GM23248 (cell line): ENCODE measurements at regions not wholly inside any gene's neighbourhood (a gene's known extent, or its start where the extent isn't known, plus 50 kb on each side); places are given as distances from the start of the nearest gene placed in this dataset.

Experiments
- DNase-seq: peaks from one replicate; pipeline ENCODE4 v3.0.0-alpha.2; 2015
- H2AFZ ChIP-seq: fragments of 200-600 bp; sonication (generic); 2 replicates; pipeline ENCODE4 v1.6.1; 2016; ENCODE audit warnings: antibody characterized with exemption
- H3F3A ChIP-seq: fragments of 200-600 bp; sonication (generic); 2 replicates; pipeline ENCODE4 v1.6.1; 2016; ENCODE audit warnings: mild to moderate bottlenecking, antibody characterized with exemption, mixed run types; ENCODE audit not compliant: insufficient read depth
- H3K27ac ChIP-seq: fragments of 200-600 bp; sonication (generic); 2 replicates; pipeline ENCODE4 v1.5.1; 2016; ENCODE audit warnings: mild to moderate bottlenecking
- H3K27me3 ChIP-seq: fragments of 200-600 bp; sonication (generic); replicated peaks from 2 replicates; pipeline ENCODE4 v1.6.1; 2016; ENCODE audit warnings: mild to moderate bottlenecking; ENCODE audit not compliant: insufficient read depth
- H3K36me3 ChIP-seq: fragments of 200-600 bp; sonication (generic); 2 replicates; pipeline ENCODE4 v1.6.1; 2016; ENCODE audit warnings: low read depth, mild to moderate bottlenecking
- H3K4me1 ChIP-seq: fragments of 200-600 bp; sonication (generic); 2 replicates; pipeline ENCODE4 v1.6.1; 2016; ENCODE audit warnings: mild to moderate bottlenecking; ENCODE audit not compliant: insufficient read depth
- H3K4me2 ChIP-seq: fragments of 200-600 bp; sonication (generic); one replicate; pipeline ENCODE4 v1.6.1; 2016; ENCODE audit warnings: mild to moderate bottlenecking; ENCODE audit not compliant: unreplicated experiment
- H3K4me3 ChIP-seq: fragments of 200-600 bp; sonication (generic); 2 replicates; pipeline ENCODE4 v1.5.1; 2016; ENCODE audit warnings: mild to moderate bottlenecking
- H3K79me2 ChIP-seq: fragments of 200-600 bp; sonication (generic); 2 replicates; pipeline ENCODE4 v1.6.1; 2016; ENCODE audit warnings: mild to moderate bottlenecking; ENCODE audit not compliant: insufficient read depth
- H3K9ac ChIP-seq: fragments of 200-600 bp; sonication (generic); 2 replicates; pipeline ENCODE4 v1.6.1; 2016; ENCODE audit warnings: mild to moderate bottlenecking
- H3K9me2 ChIP-seq: fragments of 200-600 bp; sonication (generic); 2 replicates; pipeline ENCODE4 v1.6.1; 2016; ENCODE audit warnings: mixed run types, mild to moderate bottlenecking, moderate library complexity; ENCODE audit not compliant: insufficient read depth
- H3K9me3 ChIP-seq: fragments of 200-600 bp; sonication (generic); one replicate; pipeline ENCODE4 v1.6.1; 2017; ENCODE audit warnings: low read depth
- H4K20me1 ChIP-seq: fragments of 200-600 bp; sonication (generic); 2 replicates; pipeline ENCODE4 v1.6.0; 2016; ENCODE audit not compliant: insufficient read depth
- EZH2 ChIP-seq: fragments of 200-600 bp; sonication (generic); IDR thresholded peaks from 2 replicates; pipeline ENCODE4 v1.6.1; 2018; ENCODE audit warnings: antibody characterized with exemption, mild to moderate bottlenecking; ENCODE audit not compliant: insufficient read depth, poor library complexity, severe bottlenecking
- EZH2phosphoT487 ChIP-seq: fragments of 200-600 bp; sonication (generic); IDR thresholded peaks from 2 replicates; pipeline ENCODE4 v1.6.1; 2018; ENCODE audit warnings: antibody characterized with exemption, moderate library complexity, mild to moderate bottlenecking, low read depth; ENCODE audit not compliant: insufficient read depth
- WGBS, 2 experiments: methylation state at CpG; one replicate each; pipeline ENCODE4 v1.1.6; 2015 to 2017; ENCODE audit warnings: low lambda C conversion rate in 2 of 2, low coverage in 1 of 2; ENCODE audit errors: missing lambda C conversion rate in 2 of 2; 5-methylcytosine and 5-hydroxymethylcytosine counted together
- in situ Hi-C: fragments of 300-500 bp; cut with MboI; formaldehyde crosslinking; loops from 2 replicates; pipeline ENCODE4 v1.15.0; 2020

DNA sequence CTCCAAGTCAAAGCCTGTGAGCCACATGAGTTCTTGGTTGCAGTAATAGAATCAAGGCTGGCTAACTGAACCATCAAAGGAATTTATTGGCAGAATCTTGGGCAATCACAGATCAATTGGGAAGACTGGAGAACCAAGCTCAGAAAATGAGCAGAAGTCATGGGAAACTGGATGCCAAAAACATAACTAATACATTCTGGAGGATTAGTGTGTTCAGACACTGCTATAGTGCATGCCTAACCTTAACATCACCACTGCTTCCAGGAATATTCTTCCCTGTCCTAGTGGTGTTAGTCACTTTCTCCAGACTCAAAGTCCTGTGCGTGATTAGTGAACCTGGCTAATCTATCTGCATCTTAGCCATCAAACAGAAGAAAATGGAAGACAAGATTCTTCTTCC is 843.7 kb downstream of the EFNA5 start:
- no peaks in the 10 kb centered on the region for H3K9me3 ChIP-seq

DNA sequence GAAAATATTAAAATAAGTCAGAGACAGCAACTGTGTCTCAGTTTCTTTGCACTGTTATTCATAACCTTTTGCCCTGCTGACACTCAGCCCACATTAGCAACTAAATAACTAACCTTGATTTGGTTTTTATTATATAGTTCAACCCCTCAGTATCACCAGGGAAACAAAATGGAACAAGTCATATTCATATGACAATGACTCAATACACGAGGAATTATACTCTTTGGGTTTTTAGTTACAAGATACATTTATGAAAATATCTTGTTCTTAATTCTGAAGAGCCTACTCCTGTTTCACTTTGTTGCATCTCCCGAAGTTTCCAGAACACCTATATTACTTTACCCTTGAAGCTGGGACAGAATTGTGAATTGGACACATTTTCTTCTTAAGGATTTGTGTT is 845.4 kb downstream of the EFNA5 start:
- Histone ChIP-seq H3K4me3 (no peak overlapping the region), H3K4me1 (no peaks in the 10 kb centered on the region), H3K79me2 (no peaks in the 10 kb centered on the region), H3F3A (no peaks in the 10 kb centered on the region), H3K9me3 (no peaks in the 10 kb centered on the region), H3K9me2 (no peaks in the 10 kb centered on the region), H3K27ac (no peak overlapping the region), H2AFZ (no peak overlapping the region), H4K20me1 (no peaks in the 10 kb centered on the region), H3K4me2 (no peak overlapping the region), H3K9ac (no peak overlapping the region), H3K36me3 (no peaks in the 10 kb centered on the region), H3K27me3 (no peaks in the 10 kb centered on the region)
- no peak for TF ChIP-seq EZH2phosphoT487
- TF ChIP-seq EZH2: no peak
- DNase-seq: no peak
- in situ Hi-C loops: no loop called here
- 6 to 14% methylated on average over 2 of the region's 2 CpGs for WGBS, 2 experiments

More for the DNA sequence above, 843.7 kb downstream of the EFNA5 start:
- no peak overlapping the region for H3K4me3 ChIP-seq
- no peaks in the 10 kb centered on the region for H3K4me1 ChIP-seq
- H3K9me2 ChIP-seq: no peaks in the 10 kb centered on the region
- in situ Hi-C loops: no loop called here
- H3K79me2 ChIP-seq: no peaks in the 10 kb centered on the region
- H3F3A ChIP-seq: no peaks in the 10 kb centered on the region
- peak; percentile 2 for DNase-seq
- no peaks in the 10 kb centered on the region for H3K27me3 ChIP-seq
- H2AFZ ChIP-seq: no peak overlapping the region
- no peaks in the 10 kb centered on the region for H3K36me3 ChIP-seq
- no peak overlapping the region for H3K9ac ChIP-seq
- no peak for TF ChIP-seq EZH2phosphoT487
- TF ChIP-seq EZH2: no peak
- H4K20me1 ChIP-seq: no peaks in the 10 kb centered on the region
- H3K4me2 ChIP-seq: no peak overlapping the region
- no peak overlapping the region for H3K27ac ChIP-seq
- WGBS, 2 experiments: 0 to 6% methylated on average over 1 of the region's 1 CpG

DNA sequence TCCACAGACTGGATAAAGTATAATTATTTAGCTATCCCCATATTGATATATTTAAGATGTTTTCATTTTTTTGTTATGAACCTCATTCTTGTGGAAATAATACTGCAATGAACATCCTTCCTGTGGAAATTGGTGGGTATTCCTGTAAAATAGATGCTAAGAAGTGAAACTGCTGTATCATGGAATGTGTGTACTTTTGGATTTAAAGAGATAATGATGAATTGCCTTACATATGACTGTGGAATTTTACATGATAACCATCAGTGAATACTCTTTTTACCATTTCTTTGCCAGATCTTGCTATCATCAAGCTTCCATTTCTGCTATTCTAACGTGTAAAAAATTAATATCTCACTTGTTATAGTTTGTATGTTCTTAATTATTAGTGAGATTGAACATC is 847.9 kb downstream of the EFNA5 start:
- H3K9ac ChIP-seq: no peak overlapping the region
- no peak overlapping the region for H3K4me3 ChIP-seq
- H2AFZ ChIP-seq: no peak overlapping the region
- no peak overlapping the region for H3K27ac ChIP-seq
- no peaks in the 10 kb centered on the region for H3K9me3 ChIP-seq
- no peak overlapping the region for H3K4me2 ChIP-seq
- no peaks in the 10 kb centered on the region for H3F3A ChIP-seq
- H4K20me1 ChIP-seq: no peaks in the 10 kb centered on the region
- H3K27me3 ChIP-seq: no peaks in the 10 kb centered on the region
- no peaks in the 10 kb centered on the region for H3K79me2 ChIP-seq
- TF ChIP-seq EZH2 (no peak), EZH2phosphoT487 (no peak)
- H3K9me2 ChIP-seq: no peaks in the 10 kb centered on the region
- no peaks in the 10 kb centered on the region for H3K4me1 ChIP-seq
- H3K36me3 ChIP-seq: no peaks in the 10 kb centered on the region
- in situ Hi-C loops: no loop called here
- DNase-seq: no peak
- 12 to 19% methylated on average over 1 of the region's 1 CpG for WGBS, 2 experiments

DNA sequence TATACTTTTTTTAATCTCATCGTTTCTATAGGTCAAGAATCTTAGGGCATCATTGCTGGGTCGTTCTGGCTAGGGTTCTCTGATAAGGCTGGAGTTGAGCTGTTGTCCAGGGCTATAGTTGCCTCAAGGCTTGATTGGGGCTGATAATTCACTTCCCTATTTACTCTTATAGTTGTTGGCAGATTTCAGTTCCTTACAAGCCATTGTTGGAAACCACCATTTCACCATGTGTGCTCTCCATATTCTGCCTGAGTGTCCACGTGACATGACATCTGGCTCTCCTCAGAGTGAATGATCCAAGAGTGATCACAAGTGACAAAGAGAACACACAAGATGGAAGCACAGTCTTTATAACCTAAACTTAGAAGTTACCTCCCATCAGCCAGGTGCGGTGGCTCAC is 852.2 kb downstream of the EFNA5 start:
- Histone ChIP-seq H3K4me2 (no peak overlapping the region), H3K36me3 (no peaks in the 10 kb centered on the region)

DNA sequence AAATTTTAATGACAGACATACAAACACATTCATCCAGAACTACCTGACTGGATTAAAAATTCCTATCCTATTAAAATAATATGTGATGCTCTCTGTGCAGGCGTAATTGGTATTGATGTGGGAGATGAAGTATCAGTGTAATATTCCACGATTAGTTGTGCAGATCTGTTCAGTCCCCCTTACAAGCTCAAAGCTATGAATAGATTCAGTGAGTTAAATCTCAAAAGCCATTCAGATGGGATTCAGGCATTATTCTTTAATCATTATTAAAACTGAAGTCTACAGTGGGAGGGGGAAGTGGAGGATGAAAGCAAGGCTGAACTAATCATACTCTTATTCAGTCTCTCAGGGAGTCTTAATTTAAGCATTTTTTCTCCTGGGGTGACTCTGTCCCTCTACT is 855.8 kb downstream of the EFNA5 start:
- Histone ChIP-seq H3K36me3 (no peaks in the 10 kb centered on the region), H3K9ac (no peak overlapping the region), H3K79me2 (no peaks in the 10 kb centered on the region), H3K4me3 (no peak overlapping the region), H3K9me2 (no peaks in the 10 kb centered on the region), H3K9me3 (no peaks in the 10 kb centered on the region), H2AFZ (no peak overlapping the region), H3K4me2 (no peak overlapping the region), H3K27ac (no peak overlapping the region), H3F3A (no peaks in the 10 kb centered on the region), H3K27me3 (no peaks in the 10 kb centered on the region), H3K4me1 (no peaks in the 10 kb centered on the region), H4K20me1 (no peaks in the 10 kb centered on the region)
- in situ Hi-C loops: no loop called here
- WGBS, 2 experiments: 12 to 16% methylated on average over 2 of the region's 2 CpGs
- no peak for DNase-seq
- no peak for TF ChIP-seq EZH2
- TF ChIP-seq EZH2phosphoT487: no peak

More for the DNA sequence above, 852.2 kb downstream of the EFNA5 start:
- H3K9me3 ChIP-seq: no peaks in the 10 kb centered on the region
- H3K9me2 ChIP-seq: no peaks in the 10 kb centered on the region
- 28 to 29% methylated on average over 4 of the region's 4 CpGs for WGBS, 2 experiments
- no peak overlapping the region for H2AFZ ChIP-seq
- no peaks in the 10 kb centered on the region for H3F3A ChIP-seq
- no peaks in the 10 kb centered on the region for H3K79me2 ChIP-seq
- TF ChIP-seq EZH2 (no peak), EZH2phosphoT487 (no peak)
- H3K27ac ChIP-seq: no peak overlapping the region
- DNase-seq: no peak
- no peak overlapping the region for H3K4me3 ChIP-seq
- no peaks in the 10 kb centered on the region for H3K4me1 ChIP-seq
- H4K20me1 ChIP-seq: no peaks in the 10 kb centered on the region
- no peaks in the 10 kb centered on the region for H3K27me3 ChIP-seq
- in situ Hi-C loops: no loop called here
- no peak overlapping the region for H3K9ac ChIP-seq
